GM06990 (cell line): ENCODE measurements at regions not wholly inside any gene's neighbourhood (a gene's known extent, or its start where the extent isn't known, plus 50 kb on each side); places are given as distances from the start of the nearest gene placed in this dataset.
"Not testable (repeated sequence)": the region's sequence is repeated elsewhere in the genome, so short reads cannot be mapped to it uniquely, and the experiment has no call there.

ENCODE experiments used
- DNase-seq: peaks from one replicate; pipeline ENCODE4 v3.0.0-alpha.2; 2011; ENCODE audit not compliant: insufficient read length; ENCODE audit errors: extremely low read depth
- H3K27me3 ChIP-seq: replicated peaks from 2 replicates; pipeline ENCODE4 v1.6.0; 2011; ENCODE audit warnings: low read length; ENCODE audit not compliant: control insufficient read depth, insufficient read depth
- H3K36me3 ChIP-seq: 2 replicates; pipeline ENCODE4 v1.5.1; 2011; ENCODE audit warnings: low read length; ENCODE audit not compliant: control insufficient read depth, insufficient read depth
- H3K4me3 ChIP-seq: replicated peaks from 2 replicates; pipeline ENCODE4 v1.5.1; 2011; ENCODE audit warnings: low read depth, mild to moderate bottlenecking, control low read depth, low read length
- TF ChIP-seq, protein P1 (sequence below): IDR thresholded peaks from 2 replicates; pipeline ENCODE4 v1.5.1; 2011; ENCODE audit warnings: low read length, control low read depth, mild to moderate bottlenecking, inconsistent platforms; ENCODE audit not compliant: insufficient read depth, poor library complexity, severe bottlenecking

DNA sequence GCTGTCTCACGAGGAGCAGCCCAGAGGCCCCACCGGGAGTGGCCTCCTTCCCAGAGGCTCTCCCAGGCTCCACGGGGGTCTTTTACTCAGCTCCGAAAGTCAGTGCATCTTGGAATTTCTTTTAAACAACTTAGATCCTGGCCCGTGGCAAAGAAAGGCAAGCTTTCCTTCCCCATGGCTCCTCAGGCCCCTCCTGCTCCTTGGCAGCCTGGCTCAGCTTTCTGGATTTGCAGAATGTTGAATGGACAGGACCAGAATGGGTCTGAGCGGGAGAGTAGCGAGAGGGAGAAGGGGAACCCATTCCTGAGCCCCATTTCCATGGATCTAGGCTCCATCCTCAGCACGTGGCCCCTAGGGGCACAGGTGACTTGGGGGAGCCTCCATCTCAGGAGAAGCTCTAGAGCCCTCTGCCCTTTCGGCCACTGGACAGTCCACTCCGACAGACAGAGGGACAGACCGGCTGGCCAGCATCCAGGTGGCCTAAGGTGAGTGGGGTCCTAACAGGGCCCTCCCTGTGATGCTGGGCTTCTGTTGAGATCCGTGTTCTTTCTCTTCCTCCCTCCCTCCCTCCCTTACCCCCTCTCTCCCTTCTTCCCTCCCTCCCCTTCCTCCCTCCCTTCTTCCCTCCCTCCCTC, 173.9 kb upstream of the PPP1R26 start:
- TF ChIP-seq, protein P1, sequence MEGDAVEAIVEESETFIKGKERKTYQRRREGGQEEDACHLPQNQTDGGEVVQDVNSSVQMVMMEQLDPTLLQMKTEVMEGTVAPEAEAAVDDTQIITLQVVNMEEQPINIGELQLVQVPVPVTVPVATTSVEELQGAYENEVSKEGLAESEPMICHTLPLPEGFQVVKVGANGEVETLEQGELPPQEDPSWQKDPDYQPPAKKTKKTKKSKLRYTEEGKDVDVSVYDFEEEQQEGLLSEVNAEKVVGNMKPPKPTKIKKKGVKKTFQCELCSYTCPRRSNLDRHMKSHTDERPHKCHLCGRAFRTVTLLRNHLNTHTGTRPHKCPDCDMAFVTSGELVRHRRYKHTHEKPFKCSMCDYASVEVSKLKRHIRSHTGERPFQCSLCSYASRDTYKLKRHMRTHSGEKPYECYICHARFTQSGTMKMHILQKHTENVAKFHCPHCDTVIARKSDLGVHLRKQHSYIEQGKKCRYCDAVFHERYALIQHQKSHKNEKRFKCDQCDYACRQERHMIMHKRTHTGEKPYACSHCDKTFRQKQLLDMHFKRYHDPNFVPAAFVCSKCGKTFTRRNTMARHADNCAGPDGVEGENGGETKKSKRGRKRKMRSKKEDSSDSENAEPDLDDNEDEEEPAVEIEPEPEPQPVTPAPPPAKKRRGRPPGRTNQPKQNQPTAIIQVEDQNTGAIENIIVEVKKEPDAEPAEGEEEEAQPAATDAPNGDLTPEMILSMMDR, result no peak
- no peak for DNase-seq
- Histone ChIP-seq H3K27me3 (peaks cover 2% of the 10 kb centered on the region; the same call in 1 of the 2 replicates), H3K36me3 (no peaks in the 10 kb centered on the region), H3K4me3 (no peak overlapping the region)

- no peak for DNase-seq
- Histone ChIP-seq H3K36me3 (no peaks in the 10 kb centered on the region), H3K4me3 (no peak overlapping the region), H3K27me3 (peaks cover 2% of the 10 kb centered on the region; the same call in 1 of the 2 replicates)
- TF ChIP-seq, protein P1, result no peak
Observed at GRCh38 chr9:135306699-135307098, 172.9 kb upstream of the PPP1R26 start.

GRCh38 chr9:135307300-135307699, 172.3 kb upstream of the PPP1R26 start:
- DNase-seq, result no peak

DNA sequence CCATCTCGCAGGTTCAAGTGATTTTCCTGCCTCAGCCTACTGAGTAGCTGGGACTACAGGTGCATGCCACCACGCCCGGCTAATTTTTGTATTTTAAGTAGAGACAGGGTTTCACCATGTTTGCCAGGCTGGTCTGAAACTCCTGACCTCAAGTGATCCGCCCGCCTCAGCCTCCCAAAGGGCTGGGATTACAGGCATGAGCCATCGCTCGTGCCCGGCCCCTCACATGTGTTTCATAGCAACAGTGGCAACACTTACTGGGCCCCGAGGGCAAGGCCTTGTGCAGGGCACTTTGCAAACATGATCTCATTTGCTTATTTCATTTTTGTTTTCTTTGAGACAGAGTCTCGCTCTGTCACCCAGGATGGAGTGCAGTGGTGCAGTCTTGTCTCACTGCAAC, 171.7 kb upstream of the PPP1R26 start:
- not testable (repeated sequence) for H3K27me3 ChIP-seq, H3K4me3 ChIP-seq, H3K36me3 ChIP-seq, DNase-seq

More at GRCh38 chr9:135307300-135307699, 172.3 kb upstream of the PPP1R26 start:
- H3K4me3 ChIP-seq, result no peak overlapping the region
- no peaks in the 10 kb centered on the region for H3K36me3 ChIP-seq
- TF ChIP-seq, protein P1, result no peak
- peaks cover under 1% of the 10 kb centered on the region; the same call in 1 of the 2 replicates for H3K27me3 ChIP-seq

GRCh38 chr9:135308821-135309762, 170.5 kb upstream of the PPP1R26 start:
- TF ChIP-seq, protein P1, result no peak

GRCh38 chr9:135309763-135310125, 169.8 kb upstream of the PPP1R26 start:
- H3K4me3 ChIP-seq, result no peak overlapping the region
- TF ChIP-seq, protein P1, result no peak
- no peaks in the 10 kb centered on the region for H3K27me3 ChIP-seq
- no peak for DNase-seq
- H3K36me3 ChIP-seq, result no peaks in the 10 kb centered on the region

More at GRCh38 chr9:135308821-135309762, 170.5 kb upstream of the PPP1R26 start:
- Histone ChIP-seq H3K4me3 (no peak overlapping the region), H3K36me3 (no peaks in the 10 kb centered on the region), H3K27me3 (no peaks in the 10 kb centered on the region)
- DNase-seq, result no peak
